Rectal smooth muscle tissue (tissue), 1 donor: ENCODE measurements at regions not wholly inside any gene's neighbourhood (a gene's known extent, or its start where the extent isn't known, plus 50 kb on each side); places are given as distances from the start of the nearest gene placed in this dataset.

Experiments
- H3K27ac ChIP-seq: one replicate; pipeline ENCODE4 v1.7.0; 2013; ENCODE audit warnings: low read depth, low read length, inconsistent platforms
- H3K27me3 ChIP-seq: one replicate; pipeline ENCODE4 v1.7.0; 2013; ENCODE audit warnings: low read length; ENCODE audit not compliant: control insufficient read depth, insufficient read depth
- H3K36me3 ChIP-seq: one replicate; pipeline ENCODE4 v1.7.0; 2013; ENCODE audit warnings: low read length; ENCODE audit not compliant: control insufficient read depth, insufficient read depth
- H3K4me1 ChIP-seq: one replicate; pipeline ENCODE4 v1.7.0; 2013; ENCODE audit warnings: low read length; ENCODE audit not compliant: control insufficient read depth, insufficient read depth
- H3K4me3 ChIP-seq: one replicate; pipeline ENCODE4 v1.7.0; 2013; ENCODE audit warnings: low read length
- H3K9ac ChIP-seq: one replicate; pipeline ENCODE4 v1.7.0; 2013; ENCODE audit warnings: low read length

- Histone ChIP-seq H3K36me3 (no peaks in the 10 kb centered on the region), H3K27ac (no peak overlapping the region), H3K9ac (no peak overlapping the region), H3K4me3 (no peak overlapping the region), H3K4me1 (no peaks in the 10 kb centered on the region), H3K27me3 (no peaks in the 10 kb centered on the region)
Observed at GRCh38 chr5:155508673-155509072, 495.1 kb downstream of the KIF4B start.

DNA sequence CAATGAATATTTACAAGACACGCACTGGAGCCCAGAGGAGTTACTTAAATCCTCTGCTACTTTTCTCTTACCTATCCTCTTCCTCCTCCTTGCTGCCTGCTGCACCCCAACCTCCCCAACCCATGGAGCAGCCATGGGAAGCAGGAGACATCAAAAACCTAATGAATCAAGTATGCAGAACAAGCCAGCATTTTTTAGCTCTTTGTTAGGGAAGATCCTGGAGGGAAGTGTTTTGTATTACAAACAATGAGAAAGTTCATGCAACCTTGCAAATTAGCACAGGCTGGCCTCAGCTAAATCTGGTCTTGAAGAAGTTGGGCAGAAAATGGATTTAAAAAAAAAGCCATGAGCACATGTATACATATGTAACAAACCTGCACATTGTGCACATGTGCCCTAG lies 498.8 kb downstream of the KIF4B start:
- H3K27me3 ChIP-seq = no peaks in the 10 kb centered on the region
- H3K27ac ChIP-seq = no peak overlapping the region
- H3K9ac ChIP-seq = no peak overlapping the region
- no peak overlapping the region for H3K4me3 ChIP-seq
- no peaks in the 10 kb centered on the region for H3K36me3 ChIP-seq
- H3K4me1 ChIP-seq = no peaks in the 10 kb centered on the region

GRCh38 chr5:155514105-155514563 lies 500.6 kb downstream of the KIF4B start:
- Histone ChIP-seq H3K36me3 (no peaks in the 10 kb centered on the region), H3K27ac (no peak overlapping the region), H3K4me3 (no peak overlapping the region)

DNA sequence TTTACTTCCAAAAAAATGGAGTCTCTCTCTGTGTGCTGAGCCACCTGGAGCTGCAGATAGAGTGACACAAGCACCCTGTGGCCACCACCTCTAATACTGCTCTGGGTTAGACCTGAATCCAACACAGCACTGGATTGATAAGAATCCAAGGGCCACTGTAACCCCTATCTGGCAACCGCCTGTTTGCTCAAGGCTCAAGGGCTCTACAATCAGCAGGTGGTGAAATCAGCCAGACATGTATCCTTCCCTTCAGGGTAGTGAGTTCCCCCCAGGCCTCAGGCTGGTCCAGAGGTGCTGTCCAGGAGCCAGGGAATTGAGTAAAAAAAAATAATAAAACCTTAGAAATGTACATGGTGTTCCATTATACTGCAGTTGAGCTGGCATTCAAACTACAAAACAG lies 509.0 kb downstream of the KIF4B start:
- Histone ChIP-seq H3K9ac (no peak overlapping the region), H3K27me3 (no peaks in the 10 kb centered on the region), H3K27ac (no peak overlapping the region), H3K4me3 (no peak overlapping the region), H3K36me3 (no peaks in the 10 kb centered on the region), H3K4me1 (no peaks in the 10 kb centered on the region)

More at GRCh38 chr5:155514105-155514563, 500.6 kb downstream of the KIF4B start:
- no peaks in the 10 kb centered on the region for H3K27me3 ChIP-seq
- no peaks in the 10 kb centered on the region for H3K4me1 ChIP-seq
- no peak overlapping the region for H3K9ac ChIP-seq

DNA sequence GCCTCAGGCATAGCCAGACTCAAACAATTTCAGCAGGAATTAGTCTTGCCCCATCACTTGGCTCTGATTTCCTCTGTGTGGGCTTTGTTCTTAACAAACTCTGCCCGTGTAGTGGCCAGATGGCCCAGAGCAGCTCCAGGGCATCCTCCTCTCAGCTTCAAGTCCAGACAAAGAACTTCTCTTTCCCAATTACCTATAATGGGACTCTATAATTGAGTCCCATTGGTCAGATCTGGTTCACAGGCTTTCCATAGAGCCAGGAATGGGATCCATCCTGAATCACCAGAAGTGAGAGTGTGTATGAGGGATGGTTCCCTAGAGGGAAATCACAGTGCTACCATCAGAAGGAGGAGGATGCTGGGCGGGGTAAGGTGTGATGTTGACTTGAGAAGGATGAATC lies 515.8 kb downstream of the KIF4B start:
- no peak overlapping the region for H3K27ac ChIP-seq
- H3K9ac ChIP-seq = no peak overlapping the region
- no peak overlapping the region for H3K4me3 ChIP-seq
- H3K36me3 ChIP-seq = no peaks in the 10 kb centered on the region
- H3K4me1 ChIP-seq = no peaks in the 10 kb centered on the region
- no peaks in the 10 kb centered on the region for H3K27me3 ChIP-seq

- Histone ChIP-seq H3K9ac (no peak overlapping the region), H3K4me3 (no peak overlapping the region), H3K27me3 (no peaks in the 10 kb centered on the region), H3K27ac (no peak overlapping the region), H3K4me1 (no peaks in the 10 kb centered on the region), H3K36me3 (no peaks in the 10 kb centered on the region)
Observed at GRCh38 chr5:155530046-155530445, 516.5 kb downstream of the KIF4B start.

- H3K27me3 ChIP-seq = no peaks in the 10 kb centered on the region
- no peak overlapping the region for H3K4me3 ChIP-seq
- no peak overlapping the region for H3K27ac ChIP-seq
- H3K4me1 ChIP-seq = no peaks in the 10 kb centered on the region
- no peak overlapping the region for H3K9ac ChIP-seq
- no peaks in the 10 kb centered on the region for H3K36me3 ChIP-seq
Observed at GRCh38 chr5:155532621-155533311, 519.2 kb downstream of the KIF4B start.

DNA sequence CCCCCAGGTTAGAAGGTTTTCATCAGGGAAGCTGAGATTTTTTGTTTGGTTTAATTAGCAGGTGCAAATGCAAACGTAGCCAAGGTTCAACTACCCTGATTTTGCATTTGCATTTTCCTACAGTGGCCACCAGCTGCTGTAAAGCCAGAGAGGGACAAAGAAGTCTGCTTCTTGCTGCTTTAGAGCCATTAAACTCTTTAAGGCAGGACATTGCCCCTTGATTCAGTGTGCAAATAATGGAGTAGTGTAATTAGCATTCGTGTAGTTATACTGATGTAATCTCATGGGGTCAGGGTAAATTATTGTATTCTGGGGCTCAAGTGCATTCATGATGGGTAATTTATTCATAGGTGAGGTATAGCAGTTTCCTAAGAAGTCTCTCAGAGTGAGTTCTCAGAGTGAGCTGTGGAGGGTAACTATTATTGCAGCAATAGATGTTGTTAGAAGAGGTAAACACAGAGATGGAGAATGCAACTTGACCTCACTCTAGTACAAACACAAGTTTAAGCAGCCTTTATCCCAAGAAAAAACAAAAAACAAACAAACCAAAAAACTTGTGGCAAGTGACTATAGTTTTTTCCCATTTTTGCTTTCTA lies 526.5 kb downstream of the KIF4B start:
- H3K36me3 ChIP-seq = no peaks in the 10 kb centered on the region
- no peak overlapping the region for H3K4me3 ChIP-seq

DNA sequence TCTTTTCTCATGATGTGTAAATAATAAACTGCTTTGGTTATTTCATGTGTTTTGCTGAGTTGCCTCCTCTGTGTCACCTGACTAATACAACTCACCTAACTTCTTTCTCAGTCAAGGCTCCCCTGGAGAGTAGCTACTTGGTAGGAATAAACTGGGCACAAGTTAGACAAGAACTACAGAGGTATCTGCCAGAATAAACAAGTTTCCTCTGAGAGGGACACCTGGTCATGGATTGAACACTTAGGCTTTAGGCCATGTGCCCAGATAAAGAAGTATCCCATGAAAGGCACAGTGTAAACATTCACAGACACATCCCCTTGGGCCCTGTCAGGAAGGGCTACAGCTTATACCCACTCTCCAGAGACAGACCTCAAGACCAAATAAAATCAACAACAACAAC lies 532.5 kb downstream of the KIF4B start:
- Histone ChIP-seq H3K4me3 (no peak overlapping the region), H3K27ac (no peak overlapping the region), H3K4me1 (no peaks in the 10 kb centered on the region), H3K27me3 (no peaks in the 10 kb centered on the region), H3K36me3 (no peaks in the 10 kb centered on the region), H3K9ac (no peak overlapping the region)

More for the DNA sequence above, 526.5 kb downstream of the KIF4B start:
- Histone ChIP-seq H3K4me1 (no peaks in the 10 kb centered on the region), H3K9ac (no peak overlapping the region), H3K27ac (no peak overlapping the region), H3K27me3 (no peaks in the 10 kb centered on the region)

DNA sequence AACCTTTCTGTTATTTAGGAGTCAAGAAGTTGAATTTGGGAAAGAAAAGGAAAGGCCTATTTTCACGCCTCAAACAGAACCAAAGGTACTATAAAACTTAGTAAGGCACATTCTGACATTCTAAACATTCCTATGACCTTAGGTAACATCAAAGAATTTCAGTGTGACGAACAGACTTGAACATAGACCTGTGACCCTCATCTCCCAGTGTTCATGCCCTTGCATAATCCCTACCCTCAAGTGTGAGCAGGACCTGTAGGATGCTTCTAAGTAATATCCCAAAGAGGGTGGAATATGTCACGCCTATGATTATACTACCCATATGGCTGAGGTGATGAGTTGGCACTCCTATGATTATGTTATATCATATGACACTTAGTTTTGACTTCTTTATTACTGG lies 540.9 kb downstream of the KIF4B start:
- no peaks in the 10 kb centered on the region for H3K36me3 ChIP-seq
- no peak overlapping the region for H3K27ac ChIP-seq
- no peak overlapping the region for H3K4me3 ChIP-seq
- no peaks in the 10 kb centered on the region for H3K27me3 ChIP-seq
- H3K9ac ChIP-seq = no peak overlapping the region
- no peaks in the 10 kb centered on the region for H3K4me1 ChIP-seq

DNA sequence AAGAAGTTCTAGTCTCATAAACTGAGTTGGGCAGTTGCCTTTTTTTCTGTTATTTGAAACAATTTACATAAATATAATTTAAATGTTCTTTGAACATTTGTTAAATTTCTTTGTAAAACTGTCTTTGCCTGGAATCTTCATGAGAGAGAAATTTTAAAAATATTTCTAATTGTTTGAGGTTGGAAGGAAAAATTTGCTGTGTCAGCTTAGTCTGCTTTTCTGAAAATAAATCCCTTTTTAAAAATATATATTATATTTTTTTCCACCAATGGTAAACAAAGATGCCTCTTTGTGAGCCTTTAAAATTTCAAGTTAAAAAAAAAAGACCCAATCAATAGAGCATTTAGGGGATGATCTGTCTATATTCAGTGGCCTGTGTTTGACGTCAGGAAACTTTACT lies 542.7 kb downstream of the KIF4B start:
- no peak overlapping the region for H3K9ac ChIP-seq
- H3K27ac ChIP-seq = no peak overlapping the region
- no peaks in the 10 kb centered on the region for H3K36me3 ChIP-seq
- no peaks in the 10 kb centered on the region for H3K4me1 ChIP-seq
- no peak overlapping the region for H3K4me3 ChIP-seq
- no peaks in the 10 kb centered on the region for H3K27me3 ChIP-seq

DNA sequence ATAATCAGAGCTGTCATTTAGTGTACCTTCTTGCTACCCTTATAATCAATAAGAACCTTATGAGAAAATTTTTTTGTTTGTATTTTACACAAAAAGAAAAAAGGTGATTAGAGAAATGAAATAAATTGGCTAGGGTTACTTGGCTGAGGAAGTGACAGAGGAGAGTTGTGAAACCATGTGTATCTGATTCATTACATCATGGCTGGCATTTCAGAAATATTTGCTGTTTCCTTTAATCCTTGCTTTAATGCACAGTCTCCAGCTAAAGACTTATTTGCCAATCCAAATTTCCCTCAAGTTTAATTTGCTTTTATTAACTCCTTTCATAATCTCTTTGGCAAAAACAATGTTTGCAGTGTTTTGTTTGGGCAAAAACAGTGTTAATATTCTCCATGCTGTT lies 543.1 kb downstream of the KIF4B start:
- Histone ChIP-seq H3K27ac (no peak overlapping the region), H3K4me3 (no peak overlapping the region), H3K4me1 (no peaks in the 10 kb centered on the region), H3K27me3 (no peaks in the 10 kb centered on the region), H3K9ac (no peak overlapping the region), H3K36me3 (no peaks in the 10 kb centered on the region)

DNA sequence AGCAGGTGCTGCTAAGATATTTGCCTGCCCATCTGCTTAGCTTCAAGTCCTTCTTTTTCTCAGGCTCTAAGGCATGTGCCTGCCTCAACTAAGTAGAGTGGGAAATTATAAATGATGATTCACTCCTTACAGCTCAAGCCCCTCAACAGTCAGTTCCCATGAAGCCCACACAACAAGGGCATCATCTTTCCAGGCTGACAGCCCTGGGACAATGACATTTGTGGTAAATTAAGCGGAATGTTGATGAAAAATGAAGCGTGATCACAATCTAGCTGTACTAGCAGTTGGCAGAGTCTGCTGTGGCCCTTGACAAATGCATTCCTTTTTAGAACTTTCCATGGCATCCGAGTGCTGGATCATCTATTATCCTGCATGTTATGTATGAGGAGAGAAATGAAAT lies 548.6 kb downstream of the KIF4B start:
- no peaks in the 10 kb centered on the region for H3K36me3 ChIP-seq
- H3K27ac ChIP-seq = no peak overlapping the region
- no peak overlapping the region for H3K9ac ChIP-seq
- no peaks in the 10 kb centered on the region for H3K27me3 ChIP-seq
- H3K4me1 ChIP-seq = no peaks in the 10 kb centered on the region
- H3K4me3 ChIP-seq = no peak overlapping the region
